Epithelial cell of esophagus (primary cell): ENCODE measurements at regions not wholly inside any gene's neighbourhood (a gene's known extent, or its start where the extent isn't known, plus 50 kb on each side); places are given as distances from the start of the nearest gene placed in this dataset.

ENCODE experiments used
- DNase-seq: peaks from one replicate; pipeline ENCODE4 v3.0.0; 2010; ENCODE audit warnings: low read depth
- H3K4me3 ChIP-seq: 2 replicates; pipeline ENCODE4 v1.5.1; 2011; ENCODE audit warnings: mild to moderate bottlenecking, low read length, control low read depth
- CTCF ChIP-seq: IDR thresholded peaks from 2 replicates; pipeline ENCODE4 v1.5.1; 2011; ENCODE audit warnings: low read depth, mild to moderate bottlenecking, low read length, control low read depth, inconsistent platforms; ENCODE audit not compliant: insufficient read depth; ENCODE audit errors: missing control alignments

GRCh38 chr12:93178154-93178878 lies 199.4 kb upstream of the NUDT4 start:
- no peak for TF ChIP-seq CTCF
- H3K4me3 ChIP-seq, result no peak overlapping the region
- DNase-seq, result no peak

GRCh38 chr12:93179792-93180191 lies 197.9 kb upstream of the NUDT4 start:
- no peak for DNase-seq
- TF ChIP-seq CTCF, result no peak
- no peak overlapping the region for H3K4me3 ChIP-seq

GRCh38 chr12:93180566-93180965 lies 197.2 kb upstream of the NUDT4 start:
- H3K4me3 ChIP-seq, result no peak overlapping the region
- TF ChIP-seq CTCF, result no peak
- no peak for DNase-seq

- no peak overlapping the region for H3K4me3 ChIP-seq
Measured at GRCh38 chr12:93181409-93181965, 196.2 kb upstream of the NUDT4 start.

GRCh38 chr12:93183940-93184671 lies 193.6 kb upstream of the NUDT4 start:
- DNase-seq, result no peak
- no peak for TF ChIP-seq CTCF
- H3K4me3 ChIP-seq, result no peak overlapping the region

More at GRCh38 chr12:93181409-93181965, 196.2 kb upstream of the NUDT4 start:
- no peak for TF ChIP-seq CTCF
- no peak for DNase-seq

- no peak overlapping the region for H3K4me3 ChIP-seq
- no peak for TF ChIP-seq CTCF
- no peak for DNase-seq
Measured at GRCh38 chr12:93184672-93185368, 192.9 kb upstream of the NUDT4 start.
